GM12891 (cell line): ENCODE measurements at regions not wholly inside any gene's neighbourhood (a gene's known extent, or its start where the extent isn't known, plus 50 kb on each side); places are given as distances from the start of the nearest gene placed in this dataset.

Experiments used
- POLR2A ChIP-seq: IDR thresholded peaks from 2 replicates; pipeline ENCODE4 v1.6.1; 2011; ENCODE audit warnings: low read depth, low read length, control low read depth
- POLR2AphosphoS5 ChIP-seq: IDR thresholded peaks from 2 replicates; pipeline ENCODE4 v1.6.1; 2011; ENCODE audit warnings: low read depth, low read length, control low read depth
- POU2F2 ChIP-seq: IDR thresholded peaks from 2 replicates; pipeline ENCODE4 v1.6.1; 2011; ENCODE audit warnings: low read depth, mild to moderate bottlenecking, control low read depth, low read length, moderate library complexity
- SPI1 ChIP-seq: IDR thresholded peaks from 2 replicates; pipeline ENCODE4 v1.6.1; 2011; ENCODE audit warnings: low read depth, low read length, control low read depth
- TAF1 ChIP-seq: IDR thresholded peaks from 2 replicates; pipeline ENCODE4 v1.6.1; 2011; ENCODE audit warnings: low read depth, low read length, control low read depth

- TF ChIP-seq POLR2AphosphoS5 = no peak
- no peak for TF ChIP-seq POLR2A
- TF ChIP-seq TAF1 = no peak
- TF ChIP-seq SPI1 = no peak
- TF ChIP-seq POU2F2 = no peak
Measured at GRCh38 chr17:64778240-64779097, 116.4 kb upstream of the SMURF2 start.
